ENCODE measurements at regions not wholly inside any gene's neighbourhood (a gene's known extent, or its start where the extent isn't known, plus 50 kb on each side); places are given as distances from the start of the nearest gene placed in this dataset.

DNA sequence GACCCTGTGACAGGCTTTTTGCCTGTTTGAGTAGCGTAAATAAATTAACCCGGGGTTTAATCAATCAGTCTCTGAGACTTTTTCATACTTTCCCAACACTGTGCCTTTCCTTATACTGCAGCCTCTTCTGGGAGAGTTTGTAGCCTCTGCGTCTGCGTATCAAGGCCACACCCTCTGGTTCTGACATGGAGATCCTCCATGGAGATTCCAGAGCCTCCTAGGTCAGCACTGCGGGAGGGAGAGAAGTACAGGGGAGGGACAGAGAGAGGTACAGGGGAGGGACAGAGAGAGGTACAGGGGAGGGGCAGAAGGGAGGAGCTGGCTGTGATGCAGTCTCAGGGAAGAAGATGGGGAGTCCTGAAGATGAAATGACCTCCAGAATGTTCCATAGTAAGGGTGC, 166.0 kb downstream of the ARL4C start:
- peaks cover 17% of the 10 kb centered on the region for H3K4me1 ChIP-seq
- H2AFZ ChIP-seq: peak overlapping the region; percentile 29
- no peaks in the 10 kb centered on the region for H3K27me3 ChIP-seq (ENCODE audit: control insufficient read depth, insufficient read depth, low read length)
- no peaks in the 10 kb centered on the region for H3K79me2 ChIP-seq
- no peak overlapping the region for H3K9ac ChIP-seq
- no peaks in the 10 kb centered on the region for H3K36me3 ChIP-seq (ENCODE audit: control insufficient read depth, insufficient read depth, low read length)
- TF ChIP-seq, protein P1, sequence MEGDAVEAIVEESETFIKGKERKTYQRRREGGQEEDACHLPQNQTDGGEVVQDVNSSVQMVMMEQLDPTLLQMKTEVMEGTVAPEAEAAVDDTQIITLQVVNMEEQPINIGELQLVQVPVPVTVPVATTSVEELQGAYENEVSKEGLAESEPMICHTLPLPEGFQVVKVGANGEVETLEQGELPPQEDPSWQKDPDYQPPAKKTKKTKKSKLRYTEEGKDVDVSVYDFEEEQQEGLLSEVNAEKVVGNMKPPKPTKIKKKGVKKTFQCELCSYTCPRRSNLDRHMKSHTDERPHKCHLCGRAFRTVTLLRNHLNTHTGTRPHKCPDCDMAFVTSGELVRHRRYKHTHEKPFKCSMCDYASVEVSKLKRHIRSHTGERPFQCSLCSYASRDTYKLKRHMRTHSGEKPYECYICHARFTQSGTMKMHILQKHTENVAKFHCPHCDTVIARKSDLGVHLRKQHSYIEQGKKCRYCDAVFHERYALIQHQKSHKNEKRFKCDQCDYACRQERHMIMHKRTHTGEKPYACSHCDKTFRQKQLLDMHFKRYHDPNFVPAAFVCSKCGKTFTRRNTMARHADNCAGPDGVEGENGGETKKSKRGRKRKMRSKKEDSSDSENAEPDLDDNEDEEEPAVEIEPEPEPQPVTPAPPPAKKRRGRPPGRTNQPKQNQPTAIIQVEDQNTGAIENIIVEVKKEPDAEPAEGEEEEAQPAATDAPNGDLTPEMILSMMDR (IDR thresholded peaks at IDR 0.05): no peak
- no peak overlapping the region for H3K27ac ChIP-seq
- H3K4me2 ChIP-seq (ENCODE audit: low read length): no peak overlapping the region
- H3K4me3 ChIP-seq (ENCODE audit: low read depth, low read length): no peak overlapping the region
- H3K9me3 ChIP-seq (ENCODE audit: control insufficient read depth, low read length): no peaks in the 10 kb centered on the region

- peaks cover 6% of the 10 kb centered on the region for H3K4me1 ChIP-seq
- no peaks in the 10 kb centered on the region for H3K36me3 ChIP-seq (ENCODE audit: control insufficient read depth, insufficient read depth, low read length)
- H2AFZ ChIP-seq: no peak overlapping the region
- H3K4me2 ChIP-seq (ENCODE audit: low read length): no peak overlapping the region
- no peaks in the 10 kb centered on the region for H3K79me2 ChIP-seq
- H3K9ac ChIP-seq: no peak overlapping the region
- H3K9me3 ChIP-seq (ENCODE audit: control insufficient read depth, low read length): no peaks in the 10 kb centered on the region
- TF ChIP-seq, protein P1 (IDR thresholded peaks at IDR 0.05): no peak
- H3K4me3 ChIP-seq (ENCODE audit: low read depth, low read length): no peak overlapping the region
- no peaks in the 10 kb centered on the region for H3K27me3 ChIP-seq (ENCODE audit: control insufficient read depth, insufficient read depth, low read length)
- H3K27ac ChIP-seq: no peak overlapping the region
These were observed 167.5 kb downstream of the ARL4C start for GRCh38 chr2:234329202-234329960.

- Histone ChIP-seq H3K9me3 (ENCODE audit: control insufficient read depth, low read length) (no peaks in the 10 kb centered on the region), H3K27me3 (ENCODE audit: control insufficient read depth, insufficient read depth, low read length) (no peaks in the 10 kb centered on the region), H3K4me2 (ENCODE audit: low read length) (no peak overlapping the region), H2AFZ (no peak overlapping the region), H3K4me1 (peaks cover 6% of the 10 kb centered on the region), H3K36me3 (ENCODE audit: control insufficient read depth, insufficient read depth, low read length) (no peaks in the 10 kb centered on the region), H3K27ac (no peak overlapping the region), H3K79me2 (no peaks in the 10 kb centered on the region), H3K4me3 (ENCODE audit: low read depth, low read length) (no peak overlapping the region), H3K9ac (no peak overlapping the region)
- TF ChIP-seq, protein P1 (IDR thresholded peaks at IDR 0.05): no peak
These were observed 168.4 kb downstream of the ARL4C start for GRCh38 chr2:234328444-234328990.

- no peak overlapping the region for H3K4me2 ChIP-seq (ENCODE audit: low read length)
- no peaks in the 10 kb centered on the region for H3K36me3 ChIP-seq (ENCODE audit: control insufficient read depth, insufficient read depth, low read length)
- TF ChIP-seq, protein P1 (IDR thresholded peaks at IDR 0.05): no peak
- peaks cover 6% of the 10 kb centered on the region for H3K4me1 ChIP-seq
- H3K9ac ChIP-seq: no peak overlapping the region
- no peaks in the 10 kb centered on the region for H3K79me2 ChIP-seq
- no peak overlapping the region for H3K4me3 ChIP-seq (ENCODE audit: low read depth, low read length)
- no peaks in the 10 kb centered on the region for H3K27me3 ChIP-seq (ENCODE audit: control insufficient read depth, insufficient read depth, low read length)
- H3K27ac ChIP-seq: no peak overlapping the region
- no peak overlapping the region for H2AFZ ChIP-seq
- H3K9me3 ChIP-seq (ENCODE audit: control insufficient read depth, low read length): no peaks in the 10 kb centered on the region
These were observed 170.2 kb downstream of the ARL4C start for GRCh38 chr2:234326694-234327093.

- Histone ChIP-seq H3K36me3 (ENCODE audit: control insufficient read depth, insufficient read depth, low read length) (no peaks in the 10 kb centered on the region), H3K9ac (no peak overlapping the region), H3K9me3 (ENCODE audit: control insufficient read depth, low read length) (no peaks in the 10 kb centered on the region), H3K27me3 (ENCODE audit: control insufficient read depth, insufficient read depth, low read length) (no peaks in the 10 kb centered on the region), H3K4me2 (ENCODE audit: low read length) (no peak overlapping the region), H3K4me3 (ENCODE audit: low read depth, low read length) (no peak overlapping the region), H2AFZ (no peak overlapping the region), H3K27ac (no peak overlapping the region), H3K4me1 (no peaks in the 10 kb centered on the region), H3K79me2 (no peaks in the 10 kb centered on the region)
- TF ChIP-seq, protein P1 (IDR thresholded peaks at IDR 0.05): no peak
These were observed 172.8 kb downstream of the ARL4C start for GRCh38 chr2:234324116-234324515.

All from parathyroid adenoma (tissue), 2 donors.